Erythroblast (primary cell): ENCODE measurements at regions not wholly inside any gene's neighbourhood (a gene's known extent, or its start where the extent isn't known, plus 50 kb on each side); places are given as distances from the start of the nearest gene placed in this dataset.

Experiments used
- DNase-seq, 2 experiments: peaks; one replicate each; lab custom pipeline; 2025; lab: John Stamatoyannopoulos, UW
- GATA1 ChIP-seq: IDR thresholded peaks from 2 replicates; pipeline ENCODE4 v1.6.1; 2011; ENCODE audit warnings: low read depth, mild to moderate bottlenecking, control low read depth, low read length, moderate library complexity
- POLR2A ChIP-seq: IDR thresholded peaks from 2 replicates; pipeline ENCODE4 v1.6.1; 2011; ENCODE audit warnings: mild to moderate bottlenecking, low read length

GRCh38 chr12:92369636-92370035 is 224.0 kb upstream of the BTG1 start:
- DNase-seq: no peak
- TF ChIP-seq GATA1: no peak
- TF ChIP-seq POLR2A: no peak

- no peak for DNase-seq
- TF ChIP-seq POLR2A: no peak
- TF ChIP-seq GATA1: no peak
Measured at GRCh38 chr12:92369056-92369455, 223.4 kb upstream of the BTG1 start.

- TF ChIP-seq POLR2A (no peak), GATA1 (no peak)
- no peak for DNase-seq
Measured at GRCh38 chr12:92365836-92366235, 220.2 kb upstream of the BTG1 start.

- TF ChIP-seq POLR2A: no peak
- no peak for TF ChIP-seq GATA1
- DNase-seq: no peak
Measured at GRCh38 chr12:92365333-92365732, 219.7 kb upstream of the BTG1 start.

GRCh38 chr12:92363295-92364146 is 217.9 kb upstream of the BTG1 start:
- no peak for DNase-seq
- no peak for TF ChIP-seq GATA1
- no peak for TF ChIP-seq POLR2A

GRCh38 chr12:92362785-92363184 is 217.1 kb upstream of the BTG1 start:
- DNase-seq: no peak
- TF ChIP-seq GATA1 (no peak), POLR2A (no peak)

- DNase-seq: no peak
- TF ChIP-seq POLR2A (no peak), GATA1 (no peak)
Measured at GRCh38 chr12:92362126-92362525, 216.5 kb upstream of the BTG1 start.

GRCh38 chr12:92360543-92360942 is 214.9 kb upstream of the BTG1 start:
- DNase-seq: no peak
- no peak for TF ChIP-seq GATA1
- no peak for TF ChIP-seq POLR2A

- no peak for TF ChIP-seq POLR2A
- no peak for TF ChIP-seq GATA1
- DNase-seq: no peak
Measured at GRCh38 chr12:92359581-92360209, 214.0 kb upstream of the BTG1 start.

- peak; percentile 47 to 87 for DNase-seq
- no peak for TF ChIP-seq GATA1
- TF ChIP-seq POLR2A: no peak
Measured at GRCh38 chr12:92357584-92358261, 212.1 kb upstream of the BTG1 start.

- TF ChIP-seq POLR2A (no peak), GATA1 (no peak)
- no peak for DNase-seq
Measured at GRCh38 chr12:92356425-92356824, 210.8 kb upstream of the BTG1 start.

- no peak for TF ChIP-seq POLR2A
- no peak for TF ChIP-seq GATA1
- DNase-seq: no peak
Measured at GRCh38 chr12:92349635-92350034, 204.0 kb upstream of the BTG1 start.

- no peak for TF ChIP-seq POLR2A
- TF ChIP-seq GATA1: no peak
- peak; percentile 70 to 72 for DNase-seq
Measured at GRCh38 chr12:92342574-92342973, 196.9 kb upstream of the BTG1 start.
